ENCODE measurements at regions not wholly inside any gene's neighbourhood (a gene's known extent, or its start where the extent isn't known, plus 50 kb on each side); places are given as distances from the start of the nearest gene placed in this dataset.
A peak's percentile ranks its signal among the peaks of the same experiment; 100 is the strongest.

DNA sequence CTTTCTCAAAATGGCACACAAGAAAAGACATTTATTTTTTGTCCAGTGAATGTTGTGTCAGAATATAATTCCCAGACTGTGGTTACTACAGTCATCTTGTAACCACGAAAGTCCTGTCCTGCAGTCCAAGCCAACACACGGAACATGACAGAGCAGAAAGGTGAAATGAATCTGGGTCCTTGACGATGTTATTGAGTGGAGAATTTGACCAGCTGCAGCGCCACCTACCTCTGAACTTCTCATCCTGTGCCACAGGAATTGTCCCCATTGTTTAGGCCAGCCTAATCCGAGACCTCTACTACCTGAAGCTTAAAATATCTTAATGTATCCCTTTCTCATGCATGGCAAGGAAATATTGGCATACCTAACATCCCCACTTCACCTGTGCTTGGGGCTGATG, 64.1 kb upstream of the OTX2 start (continued):
- TF ChIP-seq GLI4 (CRISPR knock-in tag; IDR thresholded peaks at IDR 0.05; ENCODE audit: borderline replicate concordance) (no peak), RXRB (CRISPR knock-in tag; IDR thresholded peaks at IDR 0.05; ENCODE audit: borderline replicate concordance) (no peak), ZNF230 (CRISPR knock-in tag; IDR thresholded peaks at IDR 0.05) (no peak)
- TF ChIP-seq, protein P1, sequence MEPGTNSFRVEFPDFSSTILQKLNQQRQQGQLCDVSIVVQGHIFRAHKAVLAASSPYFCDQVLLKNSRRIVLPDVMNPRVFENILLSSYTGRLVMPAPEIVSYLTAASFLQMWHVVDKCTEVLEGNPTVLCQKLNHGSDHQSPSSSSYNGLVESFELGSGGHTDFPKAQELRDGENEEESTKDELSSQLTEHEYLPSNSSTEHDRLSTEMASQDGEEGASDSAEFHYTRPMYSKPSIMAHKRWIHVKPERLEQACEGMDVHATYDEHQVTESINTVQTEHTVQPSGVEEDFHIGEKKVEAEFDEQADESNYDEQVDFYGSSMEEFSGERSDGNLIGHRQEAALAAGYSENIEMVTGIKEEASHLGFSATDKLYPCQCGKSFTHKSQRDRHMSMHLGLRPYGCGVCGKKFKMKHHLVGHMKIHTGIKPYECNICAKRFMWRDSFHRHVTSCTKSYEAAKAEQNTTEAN (CRISPR knock-in tag; conservative IDR thresholded peaks at IDR 0.05), result no peak
- TF ChIP-seq, protein P2, sequence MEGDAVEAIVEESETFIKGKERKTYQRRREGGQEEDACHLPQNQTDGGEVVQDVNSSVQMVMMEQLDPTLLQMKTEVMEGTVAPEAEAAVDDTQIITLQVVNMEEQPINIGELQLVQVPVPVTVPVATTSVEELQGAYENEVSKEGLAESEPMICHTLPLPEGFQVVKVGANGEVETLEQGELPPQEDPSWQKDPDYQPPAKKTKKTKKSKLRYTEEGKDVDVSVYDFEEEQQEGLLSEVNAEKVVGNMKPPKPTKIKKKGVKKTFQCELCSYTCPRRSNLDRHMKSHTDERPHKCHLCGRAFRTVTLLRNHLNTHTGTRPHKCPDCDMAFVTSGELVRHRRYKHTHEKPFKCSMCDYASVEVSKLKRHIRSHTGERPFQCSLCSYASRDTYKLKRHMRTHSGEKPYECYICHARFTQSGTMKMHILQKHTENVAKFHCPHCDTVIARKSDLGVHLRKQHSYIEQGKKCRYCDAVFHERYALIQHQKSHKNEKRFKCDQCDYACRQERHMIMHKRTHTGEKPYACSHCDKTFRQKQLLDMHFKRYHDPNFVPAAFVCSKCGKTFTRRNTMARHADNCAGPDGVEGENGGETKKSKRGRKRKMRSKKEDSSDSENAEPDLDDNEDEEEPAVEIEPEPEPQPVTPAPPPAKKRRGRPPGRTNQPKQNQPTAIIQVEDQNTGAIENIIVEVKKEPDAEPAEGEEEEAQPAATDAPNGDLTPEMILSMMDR (CRISPR knock-in tag; IDR thresholded peaks at IDR 0.05), result peak; percentile 61

DNA sequence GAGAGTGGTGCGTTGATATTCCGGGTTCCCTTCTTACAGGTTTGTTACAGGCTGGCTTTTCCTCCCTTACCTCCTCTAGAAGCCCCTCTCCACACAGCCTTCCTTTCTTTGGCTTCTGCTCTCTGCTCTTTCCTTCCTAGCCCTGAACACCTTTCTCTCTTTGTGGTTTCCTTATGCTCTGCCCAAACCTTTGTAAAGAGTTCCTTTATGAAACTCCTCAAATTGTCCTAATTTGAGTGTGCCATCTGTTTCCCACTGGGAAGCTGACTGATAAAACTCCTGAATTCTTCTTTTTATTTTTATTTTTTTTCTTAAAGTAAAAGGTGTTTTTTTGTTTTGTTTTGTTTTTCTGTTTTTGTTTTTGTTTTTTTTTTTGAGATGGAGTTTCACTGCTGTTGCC, 60.1 kb upstream of the OTX2 start:
- no peak overlapping the region for H3K27ac ChIP-seq (ENCODE audit: extremely low read length, insufficient read depth, low read length)
- H3K9me3 ChIP-seq (ENCODE audit: low read length), result no peaks in the 10 kb centered on the region
- WGBS (ENCODE audit: low lambda C conversion rate), result 6% methylated on average over 2 of the region's 2 CpGs
- CTCF ChIA-PET (ENCODE audit: low intra/inter-chr PET ratio, low total read pairs), result no interaction called here
- no peaks in the 10 kb centered on the region for H4K20me1 ChIP-seq (ENCODE audit: insufficient read depth, low read length)
- H2AFZ ChIP-seq (ENCODE audit: low read length), result no peak overlapping the region
- peaks cover 0 to 15% of the 10 kb centered on the region in 2 experiments; a peak in 2 of 5 replicates for H3K27me3 ChIP-seq (ENCODE audit: control insufficient read depth in 1 of 2, insufficient read depth in 2 of 2, low read length in 2 of 2)
- POLR2A ChIA-PET, result no interaction called here
- FAIRE-seq (no peak), ATAC-seq (no peak), DNase-seq (ENCODE audit: low spot score) (no peak)
- no peak overlapping the region for H3K4me3 ChIP-seq (replicated peaks in 1 of 3; ENCODE audit: insufficient read depth in 1 of 3, low read depth in 2 of 3, low read length in 3 of 3)
- H3K36me3 ChIP-seq (replicated peaks in 1 of 2; ENCODE audit: control insufficient read depth in 1 of 2, insufficient read depth in 2 of 2, low read length in 2 of 2), result no peaks in the 10 kb centered on the region
- H3K79me2 ChIP-seq (ENCODE audit: insufficient read depth, low read length), result no peaks in the 10 kb centered on the region
- in situ Hi-C loops (cut with HindIII; ENCODE audit: extremely low pct_ligation_motif_present, low pct_unique_long_range_greater_than_20kb), result no loop called here
- TF ChIP-seq, protein P3, sequence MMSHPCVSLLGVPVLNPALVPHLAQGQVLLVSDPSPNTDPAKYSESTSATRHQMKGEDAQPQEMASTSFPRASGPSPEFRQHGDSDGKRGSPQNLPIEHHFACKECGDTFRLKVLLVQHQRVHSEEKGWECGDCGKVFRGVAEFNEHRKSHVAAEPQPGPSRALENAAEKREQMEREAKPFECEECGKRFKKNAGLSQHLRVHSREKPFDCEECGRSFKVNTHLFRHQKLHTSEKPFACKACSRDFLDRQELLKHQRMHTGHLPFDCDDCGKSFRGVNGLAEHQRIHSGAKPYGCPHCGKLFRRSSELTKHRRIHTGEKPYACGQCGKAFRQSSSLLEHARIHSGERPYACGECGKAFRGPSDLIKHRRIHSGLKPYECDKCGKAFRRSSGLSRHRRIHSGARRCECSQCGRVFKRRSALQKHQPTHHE (CRISPR knock-in tag; IDR thresholded peaks at IDR 0.05; ENCODE audit: borderline replicate concordance), result no peak
- TF ChIP-seq JUND (CRISPR knock-in tag; IDR thresholded peaks at IDR 0.05) (no peak), RBFOX2 (IDR thresholded peaks at IDR 0.05; ENCODE audit: low read depth, low read length) (no peak), TOPORS (CRISPR knock-in tag; IDR thresholded peaks at IDR 0.05) (no peak), CBX2 (IDR thresholded peaks at IDR 0.05; ENCODE audit: low read depth, low read length) (no peak), CBX2 (CRISPR knock-in tag; IDR thresholded peaks at IDR 0.05; ENCODE audit: low read depth) (no peak)
- TF ChIP-seq, protein P4, sequence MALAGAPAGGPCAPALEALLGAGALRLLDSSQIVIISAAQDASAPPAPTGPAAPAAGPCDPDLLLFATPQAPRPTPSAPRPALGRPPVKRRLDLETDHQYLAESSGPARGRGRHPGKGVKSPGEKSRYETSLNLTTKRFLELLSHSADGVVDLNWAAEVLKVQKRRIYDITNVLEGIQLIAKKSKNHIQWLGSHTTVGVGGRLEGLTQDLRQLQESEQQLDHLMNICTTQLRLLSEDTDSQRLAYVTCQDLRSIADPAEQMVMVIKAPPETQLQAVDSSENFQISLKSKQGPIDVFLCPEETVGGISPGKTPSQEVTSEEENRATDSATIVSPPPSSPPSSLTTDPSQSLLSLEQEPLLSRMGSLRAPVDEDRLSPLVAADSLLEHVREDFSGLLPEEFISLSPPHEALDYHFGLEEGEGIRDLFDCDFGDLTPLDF (CRISPR knock-in tag; IDR thresholded peaks at IDR 0.05), result no peak
- no peaks in the 10 kb centered on the region for H3K4me1 ChIP-seq (ENCODE audit: insufficient read depth, low read length)
- intact Hi-C loops (cut with micrococcal nuclease; ENCODE audit: unreplicated experiment), result loop anchor here (5.0 kb wide), 2 partner anchors 208 to 378 kb away; no protein-coding TSS in a partner anchor
- no peak overlapping the region for H3K9ac ChIP-seq (ENCODE audit: insufficient read depth, low read depth, low read length)
- BruUV-seq (replicated peaks), result no TSS peak
- no peak overlapping the region for H3K4me2 ChIP-seq (ENCODE audit: low read depth, low read length)

Measured in HepG2 (cell line).